SK-N-SH (cell line): ENCODE measurements at regions not wholly inside any gene's neighbourhood (a gene's known extent, or its start where the extent isn't known, plus 50 kb on each side); places are given as distances from the start of the nearest gene placed in this dataset.

ENCODE experiments used
- CHD2 ChIP-seq: fragments of 150-350 bp; IDR thresholded peaks from 2 replicates; pipeline ENCODE4 v1.6.1; 2018; ENCODE audit warnings: low read length; ENCODE audit not compliant: partially characterized antibody
- CTCF ChIP-seq: fragments of 200-600 bp; sonication (generic); IDR thresholded peaks from 2 replicates; pipeline ENCODE4 v1.6.1; 2017; ENCODE audit warnings: antibody characterized with exemption, mild to moderate bottlenecking, moderate library complexity
- EP300 ChIP-seq, 2 experiments: IDR thresholded peaks; 2 replicates each; pipeline versions ENCODE4 v1.4.0 to v1.6.1; 2012; ENCODE audit warnings: borderline replicate concordance in 1 of 2, low read depth in 1 of 2, low read length in 1 of 2
- EZH2phosphoT487 ChIP-seq: fragments of 200-600 bp; sonication (generic); IDR thresholded peaks from 2 replicates; pipeline ENCODE4 v1.6.1; 2017; ENCODE audit warnings: low read depth, mixed run types, mild to moderate bottlenecking, antibody characterized with exemption, moderate library complexity, borderline replicate concordance
- GABPA ChIP-seq: IDR thresholded peaks from 2 replicates; pipeline ENCODE4 v1.4.0; 2012; ENCODE audit warnings: low read depth, mild to moderate bottlenecking
- GATA2 ChIP-seq: sonication (generic); formaldehyde crosslinking; IDR thresholded peaks from 2 replicates; pipeline ENCODE4 v1.5.0; 2020; ENCODE audit warnings: mild to moderate bottlenecking, missing genetic modification reagents
- JUND ChIP-seq: IDR thresholded peaks from 2 replicates; pipeline ENCODE4 v1.4.0; 2012
- MAX ChIP-seq: IDR thresholded peaks from 2 replicates; pipeline ENCODE4 v1.4.0; 2012; ENCODE audit warnings: low read depth
- MEF2A ChIP-seq: IDR thresholded peaks from 2 replicates; pipeline ENCODE4 v1.4.0; 2012; ENCODE audit warnings: low read depth, borderline replicate concordance
- RAD21 ChIP-seq: IDR thresholded peaks from 2 replicates; pipeline ENCODE4 v1.6.1; 2012; ENCODE audit warnings: mild to moderate bottlenecking, low read length
- REST ChIP-seq: IDR thresholded peaks from 2 replicates; pipeline ENCODE4 v1.6.1; 2012; ENCODE audit warnings: mild to moderate bottlenecking, low read depth, low read length, moderate library complexity
- SIN3A ChIP-seq: IDR thresholded peaks from 2 replicates; pipeline ENCODE4 v1.6.1; 2012; ENCODE audit warnings: low read depth, mild to moderate bottlenecking, low read length, moderate library complexity, borderline replicate concordance

- TF ChIP-seq RAD21 (no peak), CTCF (no peak), EZH2phosphoT487 (no peak), MAX (no peak), REST (no peak), GABPA (no peak), MEF2A (no peak), SIN3A (no peak), GATA2 (CRISPR knock-in tag) (no peak), JUND (no peak), CHD2 (no peak), EP300 (IDR thresholded peaks at IDR 0.05; ENCODE audit: borderline replicate concordance in 1 of 2, low read depth in 1 of 2, low read length in 1 of 2) (no peak)
These were observed 522.6 kb downstream of the GLRX3 start for GRCh38 chr10:130658687-130659290.
